ENCODE measurements at regions not wholly inside any gene's neighbourhood (a gene's known extent, or its start where the extent isn't known, plus 50 kb on each side); places are given as distances from the start of the nearest gene placed in this dataset.

DNA sequence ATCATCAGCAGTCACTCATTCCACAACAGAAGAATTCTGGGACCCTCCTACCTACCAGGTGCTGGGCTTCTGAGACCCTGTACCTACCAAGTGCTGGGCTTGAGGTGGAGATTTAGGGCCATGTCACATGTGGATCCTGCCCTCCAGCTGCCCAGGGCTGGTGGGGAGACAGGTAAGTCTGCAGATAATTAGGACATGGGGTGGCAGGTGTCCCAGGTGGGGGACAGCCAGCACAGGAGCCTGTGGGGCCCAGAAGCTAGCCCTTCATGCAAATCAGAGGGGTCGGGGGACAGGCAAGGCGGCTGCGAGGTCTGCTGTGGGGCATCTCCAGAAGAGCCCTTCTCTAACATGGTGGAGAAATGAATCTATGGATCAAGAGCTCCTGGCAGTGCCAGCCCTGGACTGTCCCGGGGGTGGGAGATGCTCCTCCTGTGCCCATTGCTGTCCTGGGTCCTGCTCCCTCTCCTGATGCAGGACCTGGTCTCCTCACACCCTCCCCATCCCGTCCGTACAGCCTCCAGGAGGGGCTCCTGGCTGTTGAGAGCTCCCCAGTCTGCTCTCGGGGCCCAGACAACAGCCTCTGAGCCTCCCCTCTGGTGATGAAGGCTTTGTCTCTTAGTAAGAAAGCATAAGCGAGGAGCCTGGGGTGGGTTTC is 106.3 kb upstream of the GLI2 start:
- DNase-seq (ENCODE audit: low spot score in 2 of 2), result no peak
- no peak overlapping the region for H3K27ac ChIP-seq
- no peak overlapping the region for H3K4me3 ChIP-seq
- H3K4me1 ChIP-seq, result no peaks in the 10 kb centered on the region
- H3K27me3 ChIP-seq, result no peaks in the 10 kb centered on the region
- TF ChIP-seq POLR2A (IDR thresholded peaks at IDR 0.05) (no peak), EP300 (IDR thresholded peaks at IDR 0.05) (no peak)
- TF ChIP-seq, protein P1, sequence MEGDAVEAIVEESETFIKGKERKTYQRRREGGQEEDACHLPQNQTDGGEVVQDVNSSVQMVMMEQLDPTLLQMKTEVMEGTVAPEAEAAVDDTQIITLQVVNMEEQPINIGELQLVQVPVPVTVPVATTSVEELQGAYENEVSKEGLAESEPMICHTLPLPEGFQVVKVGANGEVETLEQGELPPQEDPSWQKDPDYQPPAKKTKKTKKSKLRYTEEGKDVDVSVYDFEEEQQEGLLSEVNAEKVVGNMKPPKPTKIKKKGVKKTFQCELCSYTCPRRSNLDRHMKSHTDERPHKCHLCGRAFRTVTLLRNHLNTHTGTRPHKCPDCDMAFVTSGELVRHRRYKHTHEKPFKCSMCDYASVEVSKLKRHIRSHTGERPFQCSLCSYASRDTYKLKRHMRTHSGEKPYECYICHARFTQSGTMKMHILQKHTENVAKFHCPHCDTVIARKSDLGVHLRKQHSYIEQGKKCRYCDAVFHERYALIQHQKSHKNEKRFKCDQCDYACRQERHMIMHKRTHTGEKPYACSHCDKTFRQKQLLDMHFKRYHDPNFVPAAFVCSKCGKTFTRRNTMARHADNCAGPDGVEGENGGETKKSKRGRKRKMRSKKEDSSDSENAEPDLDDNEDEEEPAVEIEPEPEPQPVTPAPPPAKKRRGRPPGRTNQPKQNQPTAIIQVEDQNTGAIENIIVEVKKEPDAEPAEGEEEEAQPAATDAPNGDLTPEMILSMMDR (IDR thresholded peaks at IDR 0.05), result no peak
- peaks cover 0 to 6% (median 0%) of the 10 kb centered on the region in 4 donors for H3K9me3 ChIP-seq
- H3K36me3 ChIP-seq, result no peaks in the 10 kb centered on the region
- 85 to 89% methylated on average over 5 to 8 of the region's 8 CpGs for WGBS, 2 donors

DNA sequence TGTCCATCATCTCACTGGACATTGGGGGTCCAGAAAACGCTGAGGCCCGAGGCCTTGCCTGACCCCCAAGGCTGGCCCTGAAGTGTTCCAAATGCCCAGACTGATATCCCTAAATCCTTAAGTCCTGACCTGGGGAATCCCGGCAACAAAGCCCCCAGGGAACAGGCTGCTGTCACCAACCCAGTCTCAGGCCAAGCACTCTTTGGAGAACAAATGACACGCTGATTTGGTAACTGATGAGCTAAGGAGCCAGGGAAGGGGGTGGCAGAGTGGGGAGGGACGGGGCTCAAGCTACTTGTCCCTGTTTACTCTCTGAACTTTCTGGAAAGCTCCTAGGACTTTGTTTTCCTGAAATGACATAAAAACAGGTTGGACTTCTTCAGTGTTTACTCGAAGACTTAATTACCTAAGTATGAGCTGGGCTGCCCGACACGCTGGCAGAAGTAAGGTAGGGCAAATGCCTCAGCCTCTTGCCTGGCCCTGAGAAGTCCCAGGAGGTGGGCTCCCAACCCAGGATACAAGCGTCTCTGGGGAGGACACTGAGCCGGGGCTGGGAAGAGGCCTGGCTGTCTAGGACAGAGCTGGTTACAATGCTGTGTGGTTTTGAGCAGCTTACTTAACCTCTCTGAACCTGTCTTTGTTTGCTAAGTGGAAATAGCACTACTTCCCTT is 105.5 kb upstream of the GLI2 start:
- DNase-seq (ENCODE audit: low spot score in 2 of 2), result no peak
- Histone ChIP-seq H3K36me3 (no peaks in the 10 kb centered on the region), H3K27ac (no peak overlapping the region), H3K9me3 (peaks cover 0 to 6% (median 0%) of the 10 kb centered on the region in 4 donors), H3K27me3 (no peaks in the 10 kb centered on the region), H3K4me1 (no peaks in the 10 kb centered on the region), H3K4me3 (no peak overlapping the region)
- TF ChIP-seq, protein P1 (IDR thresholded peaks at IDR 0.05), result no peak
- TF ChIP-seq EP300 (IDR thresholded peaks at IDR 0.05) (no peak), POLR2A (IDR thresholded peaks at IDR 0.05) (no peak)
- WGBS, 2 donors, result 79% methylated on average over 10 of the region's 10 CpGs

DNA sequence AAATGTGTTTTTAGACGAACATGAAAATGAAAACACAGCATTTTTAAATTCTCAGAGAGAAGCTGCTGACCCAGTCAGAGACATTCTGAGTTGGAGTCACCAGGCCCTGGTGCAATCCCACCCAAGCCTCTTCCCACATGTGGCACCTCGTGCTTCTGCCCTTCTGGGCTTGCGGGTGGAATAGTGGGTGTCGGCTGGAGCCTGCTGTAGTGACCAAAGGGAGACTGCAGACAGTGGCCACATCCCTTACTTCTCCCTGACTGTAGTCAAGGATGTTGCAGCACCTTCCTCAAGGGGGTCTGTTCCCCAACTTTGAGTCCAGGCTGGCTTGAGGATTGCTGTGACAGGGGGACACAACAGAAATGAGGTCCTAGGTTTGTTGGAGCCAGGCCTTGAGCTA is 104.4 kb upstream of the GLI2 start:
- TF ChIP-seq, protein P1 (IDR thresholded peaks at IDR 0.05), result no peak
- TF ChIP-seq EP300 (IDR thresholded peaks at IDR 0.05) (no peak), POLR2A (IDR thresholded peaks at IDR 0.05) (no peak)
- DNase-seq (ENCODE audit: low spot score in 2 of 2), result no peak
- no peak overlapping the region for H3K27ac ChIP-seq

DNA sequence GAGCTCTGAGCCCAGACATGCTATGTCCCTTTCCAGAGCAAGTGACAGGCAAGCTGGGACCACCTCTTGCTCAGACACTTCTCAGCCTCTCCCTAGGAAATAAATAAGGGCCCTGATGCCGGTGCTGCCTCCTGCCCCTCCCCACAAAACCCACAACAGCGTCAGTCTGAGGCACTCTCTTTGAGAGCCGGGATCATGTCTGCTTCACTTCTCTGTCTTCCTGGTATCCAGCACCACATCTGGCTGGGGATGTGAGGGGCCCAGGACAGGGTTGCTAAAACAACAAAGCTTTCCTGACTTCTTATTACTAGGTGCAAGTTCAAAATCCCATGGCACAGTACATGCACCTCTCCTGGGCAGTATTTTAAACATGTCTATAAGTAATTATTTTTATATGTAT is 103.9 kb upstream of the GLI2 start:
- Histone ChIP-seq H3K36me3 (no peaks in the 10 kb centered on the region), H3K27ac (no peak overlapping the region), H3K9me3 (peaks cover 0 to 6% (median 0%) of the 10 kb centered on the region in 4 donors), H3K27me3 (no peaks in the 10 kb centered on the region), H3K4me3 (no peak overlapping the region), H3K4me1 (no peaks in the 10 kb centered on the region)
- DNase-seq (ENCODE audit: low spot score in 2 of 2), result no peak
- 56 to 74% methylated on average over 3 of the region's 3 CpGs for WGBS, 2 donors
- no peak for TF ChIP-seq EP300 (IDR thresholded peaks at IDR 0.05)
- TF ChIP-seq, protein P1 (IDR thresholded peaks at IDR 0.05), result no peak
- no peak for TF ChIP-seq POLR2A (IDR thresholded peaks at IDR 0.05)

More for the DNA sequence above, 104.4 kb upstream of the GLI2 start:
- H3K36me3 ChIP-seq, result no peaks in the 10 kb centered on the region
- WGBS, 2 donors, result 66 to 82% methylated on average over 4 of the region's 4 CpGs
- no peaks in the 10 kb centered on the region for H3K27me3 ChIP-seq
- no peak overlapping the region for H3K4me3 ChIP-seq
- H3K4me1 ChIP-seq, result no peaks in the 10 kb centered on the region
- H3K9me3 ChIP-seq, result peaks cover 0 to 6% (median 0%) of the 10 kb centered on the region in 4 donors
